AG04449 (cell line): ENCODE measurements at regions not wholly inside any gene's neighbourhood (a gene's known extent, or its start where the extent isn't known, plus 50 kb on each side); places are given as distances from the start of the nearest gene placed in this dataset.
"Not testable (repeated sequence)": the region's sequence is repeated elsewhere in the genome, so short reads cannot be mapped to it uniquely, and the experiment has no call there.

Source experiments
- CTCF ChIA-PET: fragments of 350-600 bp; formaldehyde crosslinking; extraction: SDS; loops from one replicate; lab custom pipeline; 2021; ENCODE audit warnings: antibody characterized with exemption; lab: Yijun Ruan, JAX
- POLR2A ChIA-PET: fragments of 400-600, 350-600 bp; formaldehyde crosslinking; extraction: SDS; loops from one replicate; lab custom pipeline; 2020; ENCODE audit warnings: antibody characterized with exemption, inconsistent platforms; lab: Yijun Ruan, JAX
- DNase-seq: peaks from one replicate; pipeline ENCODE4 v3.0.0-alpha.2; 2010; ENCODE audit warnings: low read depth, low spot score
- H3K4me3 ChIP-seq: 2 replicates; pipeline ENCODE4 v1.5.1; 2011; ENCODE audit warnings: low read depth, mild to moderate bottlenecking, control low read depth, low read length
- CTCF ChIP-seq: IDR thresholded peaks from one replicate; pipeline ENCODE4 v1.5.1; 2011; ENCODE audit warnings: mild to moderate bottlenecking, moderate library complexity, low read length, control low read depth, inconsistent platforms; ENCODE audit not compliant: insufficient read depth; ENCODE audit errors: missing control alignments

- ChIA-PET POLR2A (interaction anchor here (0.6 kb wide), 1 partner anchor 183 kb away, joined by 3 read pairs; no protein-coding TSS in a partner anchor), CTCF (interaction anchor here (2.1 kb wide), 1 partner anchor 32 kb away, joined by 9 read pairs; no protein-coding TSS in a partner anchor)
- TF ChIP-seq CTCF = no peak
These were observed 79.9 kb upstream of the KIF26B start for GRCh38 chr1:245074898-245075297.

GRCh38 chr1:245074232-245074747, 80.5 kb upstream of the KIF26B start:
- no peak overlapping the region for H3K4me3 ChIP-seq
- TF ChIP-seq CTCF = no peak
- CTCF ChIA-PET = interaction anchor here (0.5 to 2.1 kb wide), 4 partner anchors 11 to 208 kb away, joined by 3 to 9 read pairs (median 4); no protein-coding TSS in a partner anchor
- DNase-seq = no peak
- POLR2A ChIA-PET = interaction anchor here (0.6 kb wide), 1 partner anchor 184 kb away, joined by 3 read pairs; no protein-coding TSS in a partner anchor

More at GRCh38 chr1:245074898-245075297, 79.9 kb upstream of the KIF26B start:
- no peak for DNase-seq
- H3K4me3 ChIP-seq = no peak overlapping the region

GRCh38 chr1:245070836-245071615, 83.8 kb upstream of the KIF26B start:
- no peak overlapping the region for H3K4me3 ChIP-seq
- DNase-seq = no peak
- POLR2A ChIA-PET = no interaction called here
- TF ChIP-seq CTCF = no peak
- CTCF ChIA-PET = interaction anchor here (1.2 to 3.2 kb wide), 2 partner anchors 9 to 28 kb away, joined by 3 to 9 read pairs; no protein-coding TSS in a partner anchor

- POLR2A ChIA-PET = no interaction called here
- no peak for TF ChIP-seq CTCF
- CTCF ChIA-PET = interaction anchor here (0.7 kb wide), 1 partner anchor 25 kb away, joined by 3 read pairs; no protein-coding TSS in a partner anchor
- no peak for DNase-seq
- H3K4me3 ChIP-seq = no peak overlapping the region
These were observed 87.5 kb upstream of the KIF26B start for GRCh38 chr1:245067257-245067656.

- CTCF ChIA-PET = interaction anchor here (1.9 kb wide), 1 partner anchor 20 kb away, joined by 7 read pairs; no protein-coding TSS in a partner anchor
- POLR2A ChIA-PET = no interaction called here
- no peak for TF ChIP-seq CTCF
- DNase-seq = no peak
- no peak overlapping the region for H3K4me3 ChIP-seq
These were observed 92.0 kb upstream of the KIF26B start for GRCh38 chr1:245062741-245063305.

- H3K4me3 ChIP-seq, DNase-seq, POLR2A ChIA-PET: not testable (repeated sequence)
- CTCF ChIA-PET = interaction anchor here (2.6 kb wide), 1 partner anchor 19 kb away, joined by 17 read pairs; no protein-coding TSS in a partner anchor
These were observed 93.0 kb upstream of the KIF26B start for GRCh38 chr1:245061808-245062207.
